CD4-positive, alpha-beta T cell treated with Interleukin-6 for 4 hours (primary cell): ENCODE measurements at regions not wholly inside any gene's neighbourhood (a gene's known extent, or its start where the extent isn't known, plus 50 kb on each side); places are given as distances from the start of the nearest gene placed in this dataset.
A peak's percentile ranks its signal among the peaks of the same experiment; 100 is the strongest.
"Not testable (repeated sequence)": the region's sequence is repeated elsewhere in the genome, so short reads cannot be mapped to it uniquely, and the experiment has no call there.

ENCODE experiments used
- DNase-seq: peaks from one replicate; pipeline ENCODE4 v3.0.0-alpha.2; 2020; ENCODE audit warnings: mixed read lengths

- DNase-seq, result no peak
These were observed 159.2 kb upstream of the ALKAL2 start for GRCh38 chr2:446963-447530.

DNA sequence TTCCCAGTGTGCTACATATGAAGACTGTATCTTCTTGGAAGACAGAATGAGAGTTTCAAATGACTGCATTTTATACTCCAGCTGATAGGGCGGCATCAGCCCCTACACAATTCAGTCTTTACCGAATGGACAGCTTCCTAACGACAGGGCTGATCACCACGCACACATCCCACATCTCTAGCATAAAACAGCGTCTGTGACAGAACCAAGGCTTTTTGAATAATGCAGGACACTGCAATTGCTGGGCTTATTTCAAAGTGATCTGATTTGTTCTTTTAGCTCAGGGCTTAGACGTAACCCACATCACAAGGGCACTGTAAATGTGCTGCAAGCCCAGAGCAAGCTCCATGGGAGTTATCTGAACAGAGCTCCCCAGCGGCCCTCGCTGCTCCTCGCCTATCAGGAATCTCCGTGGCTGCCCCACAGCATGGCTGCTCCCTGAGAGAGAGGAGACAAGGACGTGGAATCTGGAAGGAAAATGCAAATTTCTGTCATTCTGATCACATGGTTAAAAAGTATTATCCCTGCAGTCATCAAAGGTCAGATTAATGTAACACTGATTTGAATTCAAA, 158.5 kb upstream of the ALKAL2 start:
- DNase-seq, result no peak

- DNase-seq, result no peak
These were observed 158.0 kb upstream of the ALKAL2 start for GRCh38 chr2:445896-446295.

DNA sequence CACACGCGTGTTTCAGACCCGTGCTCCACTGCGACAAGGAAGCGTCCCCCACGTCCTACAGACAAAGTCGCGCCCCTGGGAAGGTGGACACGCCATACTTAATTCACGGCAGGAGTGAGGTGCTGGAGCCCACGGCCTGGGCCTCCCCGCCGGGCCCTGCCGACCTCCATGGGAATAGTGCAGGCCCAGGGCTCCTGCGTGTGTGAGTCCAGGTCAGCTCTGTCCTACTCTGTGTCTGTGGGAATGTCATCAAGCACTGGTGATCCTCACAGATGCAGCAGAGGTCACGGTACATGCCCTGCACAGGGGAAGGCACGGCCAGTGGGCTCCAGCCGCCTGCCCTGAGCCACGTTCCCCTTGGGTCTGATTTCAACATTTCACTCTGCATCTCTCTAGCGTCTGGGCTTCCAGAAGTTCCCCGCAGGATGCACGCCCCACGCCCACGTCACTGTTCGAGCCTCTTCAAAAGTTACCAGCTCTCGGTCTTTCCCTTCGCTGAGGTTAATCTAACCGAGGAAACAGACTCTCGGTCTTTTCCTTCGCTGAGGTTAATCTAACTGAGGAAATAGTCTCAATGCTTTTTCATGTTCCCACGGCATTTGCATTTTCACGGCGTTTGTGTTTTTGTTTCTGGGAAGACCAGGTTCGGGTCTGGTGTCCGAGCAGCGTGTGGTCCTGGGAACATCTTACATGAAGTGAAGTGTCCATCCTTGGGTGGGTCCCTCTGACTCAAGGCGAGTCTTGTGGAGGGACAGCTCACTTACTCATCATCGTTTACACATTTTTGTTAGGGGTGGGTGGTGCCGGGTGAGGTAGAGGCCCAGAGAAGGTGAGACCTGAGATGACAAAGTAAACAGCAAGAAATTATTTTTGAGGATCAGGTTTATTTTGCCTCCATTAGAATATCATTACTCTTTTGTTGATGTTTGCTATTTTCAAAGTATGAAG, 157.3 kb upstream of the ALKAL2 start:
- DNase-seq, result peak; percentile 26

- DNase-seq, result no peak
These were observed 155.8 kb upstream of the ALKAL2 start for GRCh38 chr2:443741-444140.

GRCh38 chr2:443216-443615, 155.3 kb upstream of the ALKAL2 start:
- DNase-seq, result no peak

DNA sequence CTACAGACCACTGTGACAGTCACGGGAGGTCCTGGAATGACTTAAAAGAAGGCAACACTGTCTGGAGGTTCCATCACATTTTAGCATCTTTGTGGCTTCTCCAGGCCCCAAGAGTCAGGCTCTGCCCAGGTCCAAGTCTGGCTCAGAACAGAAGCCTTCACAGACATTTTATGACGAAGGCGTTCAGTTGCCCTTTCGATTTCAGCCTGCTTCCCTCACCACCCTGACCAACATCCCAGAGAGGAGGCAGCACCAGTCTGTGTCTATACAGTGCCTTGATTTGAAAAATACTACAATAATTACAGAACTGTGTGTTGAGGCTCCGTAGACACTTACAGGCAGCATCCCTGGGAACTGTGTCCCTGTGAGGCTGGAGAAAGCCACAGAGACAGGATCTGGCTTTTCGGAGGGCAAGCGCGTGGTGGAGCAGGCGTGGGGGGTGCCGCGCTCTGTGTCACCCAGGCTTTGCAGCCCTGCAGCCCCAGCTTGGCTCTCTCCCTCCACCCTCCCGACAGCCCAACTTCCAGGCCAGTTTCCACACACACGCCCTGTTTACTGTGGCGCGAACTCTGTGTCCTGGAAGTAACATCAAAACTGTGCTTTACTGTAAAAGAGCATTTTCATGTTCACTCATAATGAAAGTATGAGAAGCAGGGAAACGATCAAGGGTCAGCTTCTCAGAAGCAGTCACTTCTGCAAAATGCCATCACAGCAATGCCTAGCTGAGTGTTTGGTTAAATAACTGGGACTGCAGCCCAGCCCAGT, 153.5 kb upstream of the ALKAL2 start:
- DNase-seq, result no peak

DNA sequence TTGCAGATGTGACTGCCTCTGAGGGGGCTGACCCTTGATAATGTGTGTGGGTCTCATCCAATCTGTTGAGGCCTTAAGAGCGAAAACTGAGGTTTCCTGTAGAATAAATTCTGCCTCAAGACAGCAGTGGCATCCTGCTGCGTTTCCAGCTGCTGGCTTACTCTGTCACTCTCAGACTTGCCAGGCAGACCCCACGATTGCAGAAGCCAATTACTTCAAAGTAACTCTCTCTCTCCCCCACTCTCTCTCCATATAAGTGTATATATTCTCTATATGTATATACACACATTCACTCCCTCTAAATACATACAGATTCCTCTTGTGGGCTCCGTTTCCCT, 152.5 kb upstream of the ALKAL2 start:
- DNase-seq, result no peak

- no peak for DNase-seq
These were observed 151.9 kb upstream of the ALKAL2 start for GRCh38 chr2:439556-440402.

DNA sequence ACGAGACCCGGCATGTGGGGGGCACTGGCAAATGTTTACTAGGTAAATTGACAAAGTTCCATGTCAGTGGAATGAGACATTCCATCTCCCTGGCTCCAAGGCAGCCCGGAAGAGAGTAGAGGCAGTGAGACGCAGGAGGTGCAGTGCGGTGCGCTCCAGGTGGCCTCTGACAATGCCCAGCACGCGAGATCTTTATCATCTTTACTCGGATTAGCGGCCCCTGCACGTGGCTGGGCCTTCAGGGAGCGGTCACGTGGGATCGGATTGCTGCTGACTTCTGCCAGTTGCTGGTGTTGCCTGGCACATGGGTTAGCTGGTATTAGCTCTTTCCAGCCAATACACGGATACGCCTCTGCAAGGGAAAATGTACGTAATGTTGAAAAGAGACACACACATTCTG, 151.2 kb upstream of the ALKAL2 start:
- DNase-seq, result no peak

DNA sequence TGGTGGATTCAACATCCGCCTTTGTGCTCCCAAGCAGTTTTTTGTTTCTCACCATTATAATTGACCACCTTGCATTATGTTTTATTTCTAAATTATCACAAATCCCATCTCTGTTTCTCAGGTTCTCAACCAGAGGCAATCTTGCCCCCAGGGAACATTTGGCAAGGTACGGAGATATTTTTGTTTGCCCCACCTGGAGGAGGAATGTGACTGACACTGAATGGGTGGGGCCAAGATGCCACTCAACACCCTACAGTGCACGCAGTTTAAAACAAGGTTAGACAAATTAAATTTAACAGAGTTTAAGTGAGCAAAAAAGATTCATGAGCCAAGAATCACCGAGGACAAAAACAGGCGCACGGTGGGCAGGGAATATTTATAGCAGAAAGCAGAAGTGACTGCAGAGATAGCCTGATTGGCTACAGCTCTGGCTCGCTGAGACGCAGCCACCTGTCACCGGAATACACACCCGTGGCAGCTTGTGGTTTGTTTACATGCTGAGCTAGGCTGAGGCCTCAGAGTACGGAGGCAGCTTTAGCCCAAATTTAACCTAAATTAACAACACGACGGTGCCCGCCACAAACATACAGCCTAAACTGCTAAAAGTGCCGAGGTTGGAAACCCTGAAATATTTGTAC, 150.0 kb upstream of the ALKAL2 start:
- DNase-seq, result peak; percentile 68

DNA sequence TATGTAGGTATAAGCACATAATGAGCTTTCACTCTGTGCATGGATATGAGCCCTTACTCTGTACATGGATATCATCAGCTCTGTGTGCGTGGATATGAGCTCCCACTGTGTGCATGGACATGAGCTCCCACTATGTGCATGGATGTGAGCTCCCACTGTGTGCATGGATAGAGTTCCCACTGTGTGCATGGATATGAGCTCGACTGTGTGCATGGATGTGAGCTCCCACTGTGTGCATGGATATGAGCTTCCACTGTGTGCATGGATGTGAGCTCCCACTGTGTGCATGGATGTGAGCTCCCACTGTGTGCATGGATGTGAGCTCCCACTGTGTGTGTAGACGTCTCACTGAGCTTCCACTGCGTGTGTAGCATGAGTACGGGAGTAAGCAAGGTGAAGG, 149.3 kb upstream of the ALKAL2 start:
- DNase-seq, result no peak

DNA sequence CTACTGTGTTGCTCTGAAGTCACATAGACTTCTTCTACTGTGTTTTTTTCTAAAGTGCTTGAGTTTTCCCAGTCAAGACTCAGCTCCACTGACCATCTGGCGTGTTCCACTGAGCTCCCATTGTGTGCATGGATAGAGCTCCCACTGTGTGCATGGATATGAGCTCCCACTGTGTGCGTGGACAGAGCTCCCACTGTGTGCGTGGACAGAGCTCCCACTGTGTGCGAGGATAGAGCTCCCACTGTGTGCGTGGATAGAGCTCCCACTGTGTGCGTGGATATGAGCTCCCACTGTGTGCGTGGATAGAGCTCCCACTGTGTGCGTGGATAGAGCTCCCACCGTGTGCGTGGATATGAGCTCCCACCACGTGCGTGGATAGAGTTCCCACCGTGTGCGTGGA, 148.3 kb upstream of the ALKAL2 start:
- DNase-seq, result no peak

DNA sequence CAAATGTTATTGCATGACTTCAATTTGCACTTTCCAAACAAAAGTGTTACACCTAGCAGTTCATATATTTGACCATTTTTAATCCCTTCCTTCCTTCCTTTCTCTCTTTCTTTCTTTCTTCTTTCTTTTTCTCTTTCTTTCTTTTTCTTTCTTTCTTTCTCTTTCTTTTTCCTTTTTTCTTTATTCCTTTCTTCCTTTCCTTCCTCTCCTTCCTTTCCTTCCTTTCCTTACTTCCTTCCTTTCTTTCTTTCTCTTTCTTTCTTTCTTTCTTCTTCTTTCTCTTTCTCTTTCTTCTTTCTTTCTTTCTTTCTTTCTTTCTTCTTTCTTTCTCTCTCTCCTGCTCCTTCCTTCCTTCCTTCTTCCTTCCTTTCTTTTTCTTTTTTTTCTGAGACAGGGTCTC, 146.7 kb upstream of the ALKAL2 start:
- no peak for DNase-seq

DNA sequence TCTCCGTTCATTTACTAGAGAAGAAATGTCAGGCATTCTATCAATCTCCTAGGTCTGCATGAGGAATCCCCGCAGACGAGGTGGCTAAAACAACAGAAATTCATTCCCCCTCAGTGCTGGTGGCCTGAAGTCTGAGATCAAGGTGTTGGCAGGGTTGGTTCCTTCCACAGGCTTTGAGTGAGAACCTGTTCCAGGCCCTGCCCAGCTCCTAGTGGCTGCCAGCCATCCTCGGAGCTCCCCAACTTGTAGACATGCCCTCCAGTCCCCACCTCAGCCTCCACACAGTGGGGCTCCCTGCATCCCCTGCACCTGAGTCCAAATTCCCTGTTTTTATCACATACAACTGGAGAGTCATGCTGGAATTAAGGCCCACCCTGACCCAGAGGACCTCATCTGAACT, 145.3 kb upstream of the ALKAL2 start:
- no peak for DNase-seq

DNA sequence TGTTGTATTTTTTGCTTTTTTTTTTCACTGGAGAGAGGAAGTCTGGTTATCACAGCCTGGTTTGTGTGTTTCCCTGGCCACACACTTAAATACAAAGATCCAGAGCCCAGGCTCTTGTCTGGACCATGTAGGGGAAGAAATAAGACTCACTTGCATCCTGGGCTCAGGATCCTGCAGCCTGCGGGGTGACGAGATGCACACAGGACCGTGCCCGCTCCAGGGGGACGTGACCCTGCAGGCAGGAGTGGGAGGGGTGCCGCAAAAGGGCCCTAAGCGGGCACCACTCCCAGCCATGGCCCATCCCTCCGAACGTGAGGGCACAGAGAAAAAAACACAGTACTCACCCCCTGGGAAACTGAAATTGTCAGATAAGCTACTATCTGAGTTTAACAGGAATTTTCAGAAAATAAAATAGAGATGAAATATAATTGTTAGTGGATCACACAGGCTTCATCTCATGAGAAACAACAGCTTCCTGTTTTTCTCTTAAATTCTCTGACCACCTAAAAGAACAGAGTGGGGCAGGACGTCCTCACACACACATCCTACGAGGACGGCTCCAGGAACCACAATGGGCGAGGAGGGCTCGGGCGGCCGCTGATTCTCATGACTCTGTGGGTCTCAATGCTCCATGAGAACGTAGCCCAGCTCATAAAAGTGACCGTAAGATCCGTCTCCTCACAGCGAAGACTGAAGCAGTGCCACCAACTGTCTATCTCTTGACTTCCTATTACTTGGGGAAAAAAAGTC, 142.6 kb upstream of the ALKAL2 start:
- DNase-seq, result peak; percentile 13

DNA sequence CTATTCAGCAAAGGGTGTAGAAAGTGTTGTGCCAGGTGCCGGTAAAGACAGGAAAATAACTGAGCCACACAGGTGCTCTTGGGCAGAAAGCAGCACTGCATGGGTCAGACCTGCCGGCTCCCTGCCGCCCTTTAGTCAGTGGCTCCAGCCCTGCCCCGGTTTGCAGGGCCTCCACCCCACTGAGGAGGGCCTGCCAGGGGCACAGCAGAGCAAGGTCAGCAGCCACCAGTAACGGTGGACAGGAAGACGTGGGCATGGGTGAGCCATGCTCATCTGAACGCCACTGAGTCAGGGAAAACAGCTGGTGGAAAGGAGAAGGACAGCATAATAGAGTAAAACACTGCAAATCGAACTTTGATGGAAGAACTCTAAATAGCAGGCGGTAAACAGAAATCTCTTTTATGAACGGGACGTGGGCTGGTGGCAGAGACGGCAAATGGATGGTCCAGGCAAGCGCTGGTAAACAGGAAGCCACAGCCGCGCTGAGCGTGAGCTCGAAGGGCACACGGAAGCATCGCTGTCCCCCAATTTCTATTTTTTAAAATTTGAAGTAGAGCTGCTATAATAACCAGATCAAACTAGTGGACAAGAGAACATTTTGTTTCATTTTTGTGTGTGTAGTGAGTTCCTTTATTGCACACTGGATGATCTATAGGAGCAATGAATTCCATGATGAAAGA, 141.8 kb upstream of the ALKAL2 start:
- peak; percentile 58 for DNase-seq

DNA sequence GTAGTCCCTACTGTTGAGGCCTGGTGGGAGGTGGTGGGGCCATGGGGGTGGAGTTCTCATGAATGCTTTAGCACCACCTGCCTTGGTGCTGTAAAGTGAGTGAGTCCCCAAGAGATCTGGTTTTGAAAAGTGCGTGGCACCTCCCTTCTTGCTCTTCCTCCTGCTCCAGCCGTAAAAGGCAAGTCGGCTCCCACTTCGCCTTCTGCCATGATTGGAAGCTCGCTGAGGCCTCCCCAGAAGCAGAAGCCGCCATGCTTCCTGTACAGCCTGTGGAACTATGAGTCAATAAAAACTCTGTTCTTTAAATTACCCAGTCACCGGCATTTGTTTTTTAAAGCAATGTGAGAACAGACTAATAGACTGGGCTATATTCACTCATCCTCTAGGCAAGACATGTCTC, 141.3 kb upstream of the ALKAL2 start:
- no peak for DNase-seq

GRCh38 chr2:428591-428990, 140.7 kb upstream of the ALKAL2 start:
- DNase-seq, result no peak

DNA sequence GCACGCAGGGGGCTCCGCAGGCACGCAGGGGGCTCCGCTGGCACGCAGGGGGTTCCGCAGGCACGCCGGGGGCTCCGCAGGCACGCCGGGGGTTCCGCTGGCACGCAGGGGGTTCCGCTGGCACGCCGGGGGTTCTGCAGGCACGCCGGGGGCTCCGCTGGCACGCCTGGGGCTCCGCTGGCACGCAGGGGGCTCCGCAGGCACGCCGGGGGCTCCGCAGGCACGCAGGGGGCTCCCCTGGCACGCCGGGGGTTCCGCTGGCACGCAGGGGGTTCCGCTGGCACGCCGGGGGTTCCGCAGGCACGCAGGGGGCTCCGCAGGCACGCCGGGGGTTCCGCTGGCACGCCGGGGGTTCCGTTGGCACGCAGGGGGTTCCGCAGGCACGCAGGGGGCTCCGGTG, 138.8 kb upstream of the ALKAL2 start:
- DNase-seq, result not testable (repeated sequence)

DNA sequence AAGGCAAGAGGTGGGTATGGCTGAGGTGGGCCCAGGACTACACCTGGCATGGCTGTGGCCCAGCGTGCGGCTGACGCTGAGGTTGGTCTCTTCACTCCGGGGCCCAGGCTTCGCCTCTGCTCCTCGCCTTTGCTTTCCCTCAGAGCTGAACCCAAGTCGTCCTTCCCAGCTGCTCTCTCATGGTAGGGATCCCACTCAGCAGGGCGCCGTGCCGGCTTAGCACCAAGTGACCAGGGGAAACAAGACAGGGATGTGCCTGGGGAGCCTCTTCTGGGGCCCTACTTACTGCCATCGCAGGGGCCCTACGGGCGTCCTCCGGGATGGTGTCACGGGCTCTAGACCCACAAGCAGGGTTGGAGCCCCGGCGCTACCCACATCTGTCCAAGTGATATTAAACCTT, 138.1 kb upstream of the ALKAL2 start:
- no peak for DNase-seq
